ENCODE measurements at regions not wholly inside any gene's neighbourhood (a gene's known extent, or its start where the extent isn't known, plus 50 kb on each side); places are given as distances from the start of the nearest gene placed in this dataset.

DNA sequence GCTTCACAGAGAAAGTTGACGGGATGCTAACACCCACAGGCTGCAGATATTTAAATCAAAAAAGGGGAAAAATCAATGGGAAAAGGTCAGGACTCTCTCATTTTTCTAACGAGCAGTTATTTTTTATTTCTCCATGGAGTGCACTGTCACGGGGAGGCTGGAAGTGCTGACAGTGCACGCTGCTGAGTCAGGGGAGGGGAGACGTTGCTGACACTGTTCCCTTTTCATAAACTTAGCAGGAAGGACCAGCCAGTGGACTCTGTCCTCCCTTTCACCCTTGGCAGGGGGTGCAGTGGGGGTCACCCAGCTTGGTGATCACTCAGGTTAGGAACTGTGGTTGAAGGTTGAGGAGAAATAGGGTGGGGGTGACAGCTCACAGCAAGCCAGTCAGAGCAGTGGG, 65.6 kb upstream of the FUT8 start:
- no peaks in the 10 kb centered on the region for H3K27me3 ChIP-seq (replicated peaks; ENCODE audit: insufficient read depth)
- peak overlapping the region; percentile 24 for H3K4me2 ChIP-seq (ENCODE audit: unreplicated experiment)
- H3K9me3 ChIP-seq (ENCODE audit: low read depth) = no peaks in the 10 kb centered on the region
- H2AFZ ChIP-seq = peak overlapping the region; percentile 68
- TF ChIP-seq EZH2 (IDR thresholded peaks at IDR 0.05; ENCODE audit: insufficient read depth, poor library complexity, severe bottlenecking) (no peak), EZH2phosphoT487 (IDR thresholded peaks at IDR 0.05; ENCODE audit: insufficient read depth, low read depth) (no peak)
- H3K79me2 ChIP-seq (ENCODE audit: insufficient read depth) = no peaks in the 10 kb centered on the region
- no peaks in the 10 kb centered on the region for H3F3A ChIP-seq (ENCODE audit: insufficient read depth)
- H3K9ac ChIP-seq = peak overlapping the region; percentile 42; the same call in 1 of the 2 replicates
- DNase-seq = peak; percentile 55
- 8 to 14% methylated on average over 5 of the region's 5 CpGs for WGBS, 2 experiments (ENCODE audit: low coverage in 1 of 2, low lambda C conversion rate in 2 of 2, missing lambda C conversion rate in 2 of 2)
- no peaks in the 10 kb centered on the region for H3K9me2 ChIP-seq (ENCODE audit: insufficient read depth)
- H3K4me1 ChIP-seq (ENCODE audit: insufficient read depth) = 0 out of 2 replicates have a peak, but pooled peaks cover 9% of the 10 kb centered on the region
- in situ Hi-C loops (cut with MboI) = no loop called here
- no peak overlapping the region for H3K4me3 ChIP-seq
- H3K36me3 ChIP-seq (ENCODE audit: low read depth) = no peaks in the 10 kb centered on the region
- H3K27ac ChIP-seq = no peak overlapping the region
- no peaks in the 10 kb centered on the region for H4K20me1 ChIP-seq (ENCODE audit: insufficient read depth)

DNA sequence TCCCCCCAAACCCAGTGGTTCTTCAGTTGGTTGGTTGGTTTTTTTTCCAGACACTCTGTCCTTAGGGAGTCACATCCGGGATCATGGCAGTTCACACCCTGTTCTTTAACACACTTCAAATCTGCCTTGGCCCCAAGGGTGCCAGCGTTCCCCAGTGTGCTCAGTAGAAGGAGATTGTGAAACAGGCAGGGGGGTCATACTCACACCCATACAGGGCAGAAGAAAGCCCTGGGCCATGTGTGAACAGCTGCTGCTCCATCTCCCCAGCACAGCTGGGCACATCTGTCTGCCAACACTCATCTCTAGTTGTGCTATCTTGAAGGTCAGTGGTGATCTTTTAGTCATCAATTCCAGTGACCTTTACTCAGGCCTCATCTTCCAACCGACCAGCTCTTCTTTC, 64.4 kb upstream of the FUT8 start:
- peaks cover 4% of the 10 kb centered on the region; the same call in 1 of the 2 replicates for H3F3A ChIP-seq (ENCODE audit: insufficient read depth)
- 65 to 68% methylated on average over 3 of the region's 3 CpGs for WGBS, 2 experiments (ENCODE audit: low coverage in 1 of 2, low lambda C conversion rate in 2 of 2, missing lambda C conversion rate in 2 of 2)
- no peak for TF ChIP-seq EZH2 (IDR thresholded peaks at IDR 0.05; ENCODE audit: insufficient read depth, poor library complexity, severe bottlenecking)
- TF ChIP-seq EZH2phosphoT487 (IDR thresholded peaks at IDR 0.05; ENCODE audit: insufficient read depth, low read depth) = no peak
- H3K9me2 ChIP-seq (ENCODE audit: insufficient read depth) = no peaks in the 10 kb centered on the region
- no peak for DNase-seq
- H3K79me2 ChIP-seq (ENCODE audit: insufficient read depth) = no peaks in the 10 kb centered on the region
- H3K9ac ChIP-seq = no peak overlapping the region
- H3K4me1 ChIP-seq (ENCODE audit: insufficient read depth) = peaks cover 14% of the 10 kb centered on the region
- no peaks in the 10 kb centered on the region for H3K9me3 ChIP-seq (ENCODE audit: low read depth)
- H3K27me3 ChIP-seq (replicated peaks; ENCODE audit: insufficient read depth) = no peaks in the 10 kb centered on the region
- H2AFZ ChIP-seq = no peak overlapping the region
- H3K4me3 ChIP-seq = no peak overlapping the region
- H3K4me2 ChIP-seq (ENCODE audit: unreplicated experiment) = no peak overlapping the region
- in situ Hi-C loops (cut with MboI) = no loop called here
- no peaks in the 10 kb centered on the region for H4K20me1 ChIP-seq (ENCODE audit: insufficient read depth)
- no peak overlapping the region for H3K27ac ChIP-seq
- no peaks in the 10 kb centered on the region for H3K36me3 ChIP-seq (ENCODE audit: low read depth)

DNA sequence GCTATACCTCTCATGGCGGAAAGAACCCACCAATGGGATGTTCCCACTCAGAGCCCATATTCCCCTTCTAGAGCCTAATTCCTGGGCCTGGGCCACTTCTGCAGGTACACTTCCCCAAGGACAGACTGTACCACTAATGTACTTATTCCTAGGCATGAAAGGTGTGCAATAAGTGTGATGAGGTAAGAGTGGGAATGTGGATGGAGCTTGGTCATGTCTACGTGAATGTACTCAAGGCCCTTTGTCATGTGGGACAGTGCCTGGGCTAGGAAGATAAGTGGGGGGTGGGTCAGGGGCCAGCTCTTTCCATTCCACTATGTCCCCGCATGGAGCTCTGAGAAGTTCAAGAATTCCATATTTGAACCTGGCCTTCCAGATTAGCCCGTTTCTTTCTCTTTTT, 63.4 kb upstream of the FUT8 start:
- Histone ChIP-seq H4K20me1 (ENCODE audit: insufficient read depth) (no peaks in the 10 kb centered on the region), H3K79me2 (ENCODE audit: insufficient read depth) (no peaks in the 10 kb centered on the region), H3F3A (ENCODE audit: insufficient read depth) (peaks cover 10% of the 10 kb centered on the region), H3K4me1 (ENCODE audit: insufficient read depth) (peaks cover 18% of the 10 kb centered on the region), H3K9me3 (ENCODE audit: low read depth) (no peaks in the 10 kb centered on the region), H3K27me3 (replicated peaks; ENCODE audit: insufficient read depth) (no peaks in the 10 kb centered on the region), H3K27ac (no peak overlapping the region), H3K36me3 (ENCODE audit: low read depth) (no peaks in the 10 kb centered on the region), H3K4me3 (no peak overlapping the region), H3K9me2 (ENCODE audit: insufficient read depth) (no peaks in the 10 kb centered on the region), H2AFZ (no peak overlapping the region), H3K9ac (no peak overlapping the region), H3K4me2 (ENCODE audit: unreplicated experiment) (no peak overlapping the region)
- WGBS, 2 experiments (ENCODE audit: low coverage in 1 of 2, low lambda C conversion rate in 2 of 2, missing lambda C conversion rate in 2 of 2) = 93 to 94% methylated on average over 4 of the region's 4 CpGs
- TF ChIP-seq EZH2phosphoT487 (IDR thresholded peaks at IDR 0.05; ENCODE audit: insufficient read depth, low read depth) (no peak), EZH2 (IDR thresholded peaks at IDR 0.05; ENCODE audit: insufficient read depth, poor library complexity, severe bottlenecking) (no peak)
- in situ Hi-C loops (cut with MboI) = no loop called here
- no peak for DNase-seq

DNA sequence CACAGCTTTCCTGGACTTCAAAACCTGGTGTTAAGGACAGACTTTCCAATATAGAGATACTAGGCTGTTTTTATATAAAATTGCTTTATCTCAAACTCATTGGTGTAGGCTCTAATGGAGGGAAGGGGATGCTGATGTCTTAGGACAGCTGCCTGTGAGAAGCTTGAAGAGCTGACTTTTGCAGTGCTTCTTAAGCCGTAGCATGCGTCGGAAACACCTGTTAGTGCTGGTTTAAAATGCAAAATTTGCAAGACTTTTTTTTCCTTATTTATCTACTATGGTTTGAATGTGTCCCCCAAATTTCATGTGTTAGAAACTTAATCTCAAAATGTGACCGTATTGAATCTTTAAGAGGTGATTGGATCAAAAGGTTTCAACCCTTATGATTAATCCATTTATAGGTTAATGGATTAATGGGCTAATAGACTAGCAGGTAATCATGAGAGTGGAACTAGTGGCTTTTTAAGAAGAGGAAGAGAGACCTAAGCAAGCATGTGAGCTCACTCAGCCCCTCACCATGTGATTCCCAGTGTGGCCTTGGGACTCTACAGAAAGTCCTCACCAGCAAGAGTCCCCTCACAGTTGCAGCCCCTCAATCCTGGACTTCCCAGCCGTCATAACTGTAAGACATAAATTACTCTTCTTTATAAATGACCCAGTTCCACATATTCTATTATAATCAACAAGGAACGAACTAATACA, 60.9 kb upstream of the FUT8 start:
- 88 to 89% methylated on average over 6 of the region's 6 CpGs for WGBS, 2 experiments (ENCODE audit: low coverage in 1 of 2, low lambda C conversion rate in 2 of 2, missing lambda C conversion rate in 2 of 2)
- DNase-seq = no peak

More for the DNA sequence above, 60.9 kb upstream of the FUT8 start:
- H3K4me2 ChIP-seq (ENCODE audit: unreplicated experiment) = no peak overlapping the region
- no peaks in the 10 kb centered on the region for H3K79me2 ChIP-seq (ENCODE audit: insufficient read depth)
- H3F3A ChIP-seq (ENCODE audit: insufficient read depth) = peaks cover 10% of the 10 kb centered on the region
- in situ Hi-C loops (cut with MboI) = no loop called here
- H2AFZ ChIP-seq = no peak overlapping the region
- H3K9me2 ChIP-seq (ENCODE audit: insufficient read depth) = no peaks in the 10 kb centered on the region
- H3K27ac ChIP-seq = no peak overlapping the region
- TF ChIP-seq EZH2 (IDR thresholded peaks at IDR 0.05; ENCODE audit: insufficient read depth, poor library complexity, severe bottlenecking) = no peak
- no peak for TF ChIP-seq EZH2phosphoT487 (IDR thresholded peaks at IDR 0.05; ENCODE audit: insufficient read depth, low read depth)
- no peaks in the 10 kb centered on the region for H3K36me3 ChIP-seq (ENCODE audit: low read depth)
- H3K9ac ChIP-seq = no peak overlapping the region
- H3K27me3 ChIP-seq (replicated peaks; ENCODE audit: insufficient read depth) = no peaks in the 10 kb centered on the region
- H3K9me3 ChIP-seq (ENCODE audit: low read depth) = no peaks in the 10 kb centered on the region
- no peak overlapping the region for H3K4me3 ChIP-seq
- no peaks in the 10 kb centered on the region for H4K20me1 ChIP-seq (ENCODE audit: insufficient read depth)
- H3K4me1 ChIP-seq (ENCODE audit: insufficient read depth) = peaks cover 22% of the 10 kb centered on the region
